Endodermal cell (in vitro differentiated cells): ENCODE measurements at regions not wholly inside any gene's neighbourhood (a gene's known extent, or its start where the extent isn't known, plus 50 kb on each side); places are given as distances from the start of the nearest gene placed in this dataset.

Experiments used
- DNase-seq: peaks from one replicate; pipeline ENCODE4 v3.0.0-alpha.2; 2017
- H3K27ac ChIP-seq: 2 replicates; pipeline ENCODE4 v1.5.1; 2013; ENCODE audit warnings: mild to moderate bottlenecking, low read depth, low read length, moderate library complexity
- H3K27me3 ChIP-seq: 2 replicates; pipeline ENCODE4 v1.6.1; 2013; ENCODE audit warnings: mild to moderate bottlenecking, low read length, moderate library complexity; ENCODE audit not compliant: insufficient read depth, control insufficient read depth, poor library complexity, severe bottlenecking
- H3K36me3 ChIP-seq: 2 replicates; pipeline ENCODE4 v1.7.0; 2013; ENCODE audit warnings: mild to moderate bottlenecking, low read length, moderate library complexity; ENCODE audit not compliant: control insufficient read depth, insufficient read depth
- H3K4me1 ChIP-seq: one replicate; pipeline ENCODE4 v1.7.0; 2013; ENCODE audit warnings: low read length; ENCODE audit not compliant: control insufficient read depth, insufficient read depth
- H3K4me3 ChIP-seq: 2 replicates; pipeline ENCODE4 v1.5.1; 2013; ENCODE audit warnings: mild to moderate bottlenecking, low read length, moderate library complexity
- H3K9ac ChIP-seq: 2 replicates; pipeline ENCODE4 v1.6.1; 2013; ENCODE audit warnings: mild to moderate bottlenecking, low read length, moderate library complexity; ENCODE audit not compliant: poor library complexity, severe bottlenecking; ENCODE audit errors: extremely low read depth
- H3K9me3 ChIP-seq: 2 replicates; pipeline ENCODE4 v1.6.1; 2013; ENCODE audit warnings: mild to moderate bottlenecking, low read length, moderate library complexity; ENCODE audit not compliant: control insufficient read depth
- H3K27ac Mint-ChIP-seq: 2 replicates; pipeline ENCODE4 v1.8.0; 2020; ENCODE audit warnings: mixed read lengths
- H3K27me3 Mint-ChIP-seq: 2 replicates; pipeline ENCODE4 v1.8.0; 2021; ENCODE audit warnings: mild to moderate bottlenecking, mixed read lengths; ENCODE audit not compliant: insufficient read depth
- H3K36me3 Mint-ChIP-seq: 2 replicates; pipeline ENCODE4 v1.8.0; 2020; ENCODE audit warnings: low read depth, mixed read lengths
- H3K4me1 Mint-ChIP-seq: 2 replicates; pipeline ENCODE4 v1.8.0; 2020; ENCODE audit warnings: mixed read lengths
- H3K4me3 Mint-ChIP-seq: 2 replicates; pipeline ENCODE4 v1.8.0; 2020; ENCODE audit warnings: mild to moderate bottlenecking, moderate library complexity, mixed read lengths
- H3K9me3 Mint-ChIP-seq: 2 replicates; pipeline ENCODE4 v1.8.0; 2020; ENCODE audit warnings: mild to moderate bottlenecking, mixed read lengths
- WGBS, 2 experiments: methylation state at CpG; one replicate each; pipeline versions ENCODE4 v1.1.5 to v1.1.7; 2013; ENCODE audit warnings: missing lambda C conversion rate in 2 of 2, mixed read lengths in 1 of 2; ENCODE audit not compliant: insufficient coverage in 1 of 2, insufficient read length in 1 of 2; 5-methylcytosine and 5-hydroxymethylcytosine counted together
- TF ChIP-seq, protein P1 (sequence below): fragments of 200-600 bp; sonication (generic); conservative IDR thresholded peaks from 2 replicates; pipeline ENCODE4 v1.5.0; 2021; ENCODE audit warnings: antibody characterized with exemption, mild to moderate bottlenecking

DNA sequence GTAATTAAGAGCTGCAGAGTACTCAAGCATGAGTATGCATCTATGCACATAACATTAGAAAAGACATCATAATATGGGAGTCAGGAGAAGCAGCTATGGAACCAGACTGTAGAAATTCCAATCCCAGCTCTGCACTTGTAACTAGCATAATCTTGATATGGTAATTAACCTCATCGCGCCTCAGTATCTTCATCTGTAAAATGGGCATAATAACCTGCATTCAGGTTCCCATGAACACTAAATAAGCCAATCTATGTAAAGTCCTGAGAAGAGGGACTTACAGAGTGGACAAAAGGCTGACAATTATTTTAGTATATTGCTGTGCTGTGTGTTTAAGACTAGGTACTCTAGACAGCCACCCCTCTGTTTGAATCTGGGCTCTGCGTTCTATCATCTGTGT is 318.9 kb upstream of the USP25 start:
- no peaks in the 10 kb centered on the region for H3K27me3 ChIP-seq
- no peaks in the 10 kb centered on the region for H3K27me3 Mint-ChIP-seq
- H3K36me3 ChIP-seq, result no peaks in the 10 kb centered on the region

DNA sequence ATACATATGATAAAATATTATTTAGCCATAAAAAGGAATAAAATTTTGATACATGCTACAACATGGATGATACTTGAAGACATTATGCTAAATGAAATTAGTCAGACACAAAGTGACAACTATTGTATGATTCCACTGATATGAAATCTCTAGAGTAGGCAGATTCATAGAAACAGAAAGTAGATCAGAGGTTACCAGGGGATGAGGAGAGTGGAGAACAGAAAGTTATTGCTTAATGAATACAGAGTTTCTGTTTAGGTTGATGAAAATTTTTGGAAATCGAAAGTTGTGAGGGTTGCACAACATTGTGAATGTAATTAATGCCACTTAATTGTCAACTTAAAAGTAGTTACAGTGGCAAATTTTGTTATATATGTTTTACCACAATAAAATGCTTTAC is 315.7 kb upstream of the USP25 start:
- peaks cover 12% of the 10 kb centered on the region for H3K4me1 Mint-ChIP-seq
- TF ChIP-seq, protein P1, sequence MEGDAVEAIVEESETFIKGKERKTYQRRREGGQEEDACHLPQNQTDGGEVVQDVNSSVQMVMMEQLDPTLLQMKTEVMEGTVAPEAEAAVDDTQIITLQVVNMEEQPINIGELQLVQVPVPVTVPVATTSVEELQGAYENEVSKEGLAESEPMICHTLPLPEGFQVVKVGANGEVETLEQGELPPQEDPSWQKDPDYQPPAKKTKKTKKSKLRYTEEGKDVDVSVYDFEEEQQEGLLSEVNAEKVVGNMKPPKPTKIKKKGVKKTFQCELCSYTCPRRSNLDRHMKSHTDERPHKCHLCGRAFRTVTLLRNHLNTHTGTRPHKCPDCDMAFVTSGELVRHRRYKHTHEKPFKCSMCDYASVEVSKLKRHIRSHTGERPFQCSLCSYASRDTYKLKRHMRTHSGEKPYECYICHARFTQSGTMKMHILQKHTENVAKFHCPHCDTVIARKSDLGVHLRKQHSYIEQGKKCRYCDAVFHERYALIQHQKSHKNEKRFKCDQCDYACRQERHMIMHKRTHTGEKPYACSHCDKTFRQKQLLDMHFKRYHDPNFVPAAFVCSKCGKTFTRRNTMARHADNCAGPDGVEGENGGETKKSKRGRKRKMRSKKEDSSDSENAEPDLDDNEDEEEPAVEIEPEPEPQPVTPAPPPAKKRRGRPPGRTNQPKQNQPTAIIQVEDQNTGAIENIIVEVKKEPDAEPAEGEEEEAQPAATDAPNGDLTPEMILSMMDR, result no peak
- H3K9me3 ChIP-seq, result peaks cover 12% of the 10 kb centered on the region
- H3K4me3 ChIP-seq, result no peak overlapping the region
- no peak overlapping the region for H3K9ac ChIP-seq
- no peaks in the 10 kb centered on the region for H3K4me1 ChIP-seq
- H3K9me3 Mint-ChIP-seq, result peaks cover 12% of the 10 kb centered on the region
- H3K36me3 Mint-ChIP-seq, result peaks cover 2% of the 10 kb centered on the region
- no peaks in the 10 kb centered on the region for H3K27me3 Mint-ChIP-seq
- H3K27ac ChIP-seq, result no peak overlapping the region
- no peaks in the 10 kb centered on the region for H3K27me3 ChIP-seq
- 78% methylated on average over 1 of the region's 1 CpG; no CpG with 5 or more reads in 1 of the 2 experiments for WGBS, 2 experiments
- no peaks in the 10 kb centered on the region for H3K36me3 ChIP-seq
- no peak for DNase-seq
- H3K4me3 Mint-ChIP-seq, result no peak overlapping the region
- no peak overlapping the region for H3K27ac Mint-ChIP-seq

More for the DNA sequence above, 318.9 kb upstream of the USP25 start:
- Histone ChIP-seq H3K9ac (no peak overlapping the region), H3K4me3 (no peak overlapping the region), H3K4me1 (no peaks in the 10 kb centered on the region), H3K9me3 (peaks cover 12% of the 10 kb centered on the region), H3K27ac (no peak overlapping the region)
- Mint-ChIP-seq H3K4me1 (peaks cover 12% of the 10 kb centered on the region), H3K27ac (no peak overlapping the region), H3K36me3 (peaks cover 2% of the 10 kb centered on the region), H3K9me3 (peaks cover 12% of the 10 kb centered on the region), H3K4me3 (no peak overlapping the region)
- 100% methylated on average over 2 to 3 of the region's 3 CpGs for WGBS, 2 experiments
- TF ChIP-seq, protein P1, result no peak
- no peak for DNase-seq

DNA sequence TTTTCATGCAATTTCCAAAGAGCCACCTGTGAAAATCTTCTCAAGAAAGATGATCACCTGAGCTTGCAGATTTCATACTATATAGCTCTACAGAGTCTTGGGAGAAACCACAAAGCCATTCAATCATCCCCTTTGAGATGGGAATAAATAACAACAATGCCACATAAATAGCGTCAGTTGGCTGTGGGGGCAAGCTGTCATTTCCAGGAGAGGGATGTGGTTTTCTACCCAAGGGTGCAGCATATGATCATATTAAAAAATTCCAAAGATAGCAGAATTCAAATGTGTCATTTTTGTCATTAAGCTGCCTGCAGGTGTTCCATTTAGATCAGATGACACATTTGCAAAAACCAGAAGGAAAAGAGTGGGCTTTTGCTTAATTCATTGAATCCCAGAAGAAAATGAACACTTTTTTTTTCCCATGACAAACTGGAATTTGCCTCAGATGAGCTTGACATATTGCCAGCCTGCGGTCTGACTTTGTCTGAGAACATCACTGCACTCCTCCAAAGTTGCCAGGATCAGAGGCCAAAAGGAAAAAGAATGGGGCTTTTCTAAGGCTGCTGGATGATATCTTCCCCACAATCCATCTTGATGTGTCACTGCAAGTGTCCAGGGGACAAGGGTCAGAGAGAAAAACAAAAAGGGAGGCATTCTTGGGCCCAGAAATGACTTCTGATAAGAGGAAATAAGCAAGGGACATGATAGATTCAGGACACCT is 314.1 kb upstream of the USP25 start:
- no peak overlapping the region for H3K4me3 Mint-ChIP-seq
- peaks cover 13% of the 10 kb centered on the region for H3K4me1 Mint-ChIP-seq
- H3K27ac ChIP-seq, result peak overlapping the region; percentile 67
- H3K27ac Mint-ChIP-seq, result no peak overlapping the region
- no peaks in the 10 kb centered on the region for H3K36me3 ChIP-seq
- H3K4me3 ChIP-seq, result no peak overlapping the region
- 83% methylated on average over 2 of the region's 2 CpGs; no CpG with 5 or more reads in 1 of the 2 experiments for WGBS, 2 experiments
- no peaks in the 10 kb centered on the region for H3K27me3 Mint-ChIP-seq
- TF ChIP-seq, protein P1, result no peak
- peaks cover 11% of the 10 kb centered on the region for H3K9me3 Mint-ChIP-seq
- DNase-seq, result no peak
- no peaks in the 10 kb centered on the region for H3K4me1 ChIP-seq
- H3K9me3 ChIP-seq, result peaks cover 12% of the 10 kb centered on the region
- H3K36me3 Mint-ChIP-seq, result peaks cover 2% of the 10 kb centered on the region
- no peak overlapping the region for H3K9ac ChIP-seq
- H3K27me3 ChIP-seq, result no peaks in the 10 kb centered on the region
